Stomach (tissue), 4 donors: ENCODE measurements at regions not wholly inside any gene's neighbourhood (a gene's known extent, or its start where the extent isn't known, plus 50 kb on each side); places are given as distances from the start of the nearest gene placed in this dataset.

Source experiments
- POLR2A ChIP-seq, 4 donors: fragments of 450-650 bp; IDR thresholded peaks; one replicate each; pipeline ENCODE4 v1.6.1; 2016; ENCODE audit warnings: antibody characterized with exemption in 4 of 4, control low read depth in 2 of 4, mild to moderate bottlenecking in 1 of 4, moderate library complexity in 1 of 4
- TF ChIP-seq, protein P1 (sequence below), 7 experiments: fragments of 450-650 bp in 4 of 7; fragments of 200-600 bp in 3 of 7; sonication (generic) in 3 of 7; IDR thresholded peaks; one replicate each; pipeline ENCODE4 v1.5.1; 2016 to 2019; ENCODE audit warnings: antibody characterized with exemption in 7 of 7, control low read depth in 2 of 7, mild to moderate bottlenecking in 1 of 7

- TF ChIP-seq, protein P1, sequence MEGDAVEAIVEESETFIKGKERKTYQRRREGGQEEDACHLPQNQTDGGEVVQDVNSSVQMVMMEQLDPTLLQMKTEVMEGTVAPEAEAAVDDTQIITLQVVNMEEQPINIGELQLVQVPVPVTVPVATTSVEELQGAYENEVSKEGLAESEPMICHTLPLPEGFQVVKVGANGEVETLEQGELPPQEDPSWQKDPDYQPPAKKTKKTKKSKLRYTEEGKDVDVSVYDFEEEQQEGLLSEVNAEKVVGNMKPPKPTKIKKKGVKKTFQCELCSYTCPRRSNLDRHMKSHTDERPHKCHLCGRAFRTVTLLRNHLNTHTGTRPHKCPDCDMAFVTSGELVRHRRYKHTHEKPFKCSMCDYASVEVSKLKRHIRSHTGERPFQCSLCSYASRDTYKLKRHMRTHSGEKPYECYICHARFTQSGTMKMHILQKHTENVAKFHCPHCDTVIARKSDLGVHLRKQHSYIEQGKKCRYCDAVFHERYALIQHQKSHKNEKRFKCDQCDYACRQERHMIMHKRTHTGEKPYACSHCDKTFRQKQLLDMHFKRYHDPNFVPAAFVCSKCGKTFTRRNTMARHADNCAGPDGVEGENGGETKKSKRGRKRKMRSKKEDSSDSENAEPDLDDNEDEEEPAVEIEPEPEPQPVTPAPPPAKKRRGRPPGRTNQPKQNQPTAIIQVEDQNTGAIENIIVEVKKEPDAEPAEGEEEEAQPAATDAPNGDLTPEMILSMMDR (IDR thresholded peaks at IDR 0.05) = no peak
- TF ChIP-seq POLR2A (IDR thresholded peaks at IDR 0.05) = no peak
These were observed 73.4 kb upstream of the COX10 start for GRCh38 chr17:13995856-13996271.
